ENCODE measurements at regions not wholly inside any gene's neighbourhood (a gene's known extent, or its start where the extent isn't known, plus 50 kb on each side); places are given as distances from the start of the nearest gene placed in this dataset.
A peak's percentile ranks its signal among the peaks of the same experiment; 100 is the strongest.
"Not testable (repeated sequence)": the region's sequence is repeated elsewhere in the genome, so short reads cannot be mapped to it uniquely, and the experiment has no call there.

DNA sequence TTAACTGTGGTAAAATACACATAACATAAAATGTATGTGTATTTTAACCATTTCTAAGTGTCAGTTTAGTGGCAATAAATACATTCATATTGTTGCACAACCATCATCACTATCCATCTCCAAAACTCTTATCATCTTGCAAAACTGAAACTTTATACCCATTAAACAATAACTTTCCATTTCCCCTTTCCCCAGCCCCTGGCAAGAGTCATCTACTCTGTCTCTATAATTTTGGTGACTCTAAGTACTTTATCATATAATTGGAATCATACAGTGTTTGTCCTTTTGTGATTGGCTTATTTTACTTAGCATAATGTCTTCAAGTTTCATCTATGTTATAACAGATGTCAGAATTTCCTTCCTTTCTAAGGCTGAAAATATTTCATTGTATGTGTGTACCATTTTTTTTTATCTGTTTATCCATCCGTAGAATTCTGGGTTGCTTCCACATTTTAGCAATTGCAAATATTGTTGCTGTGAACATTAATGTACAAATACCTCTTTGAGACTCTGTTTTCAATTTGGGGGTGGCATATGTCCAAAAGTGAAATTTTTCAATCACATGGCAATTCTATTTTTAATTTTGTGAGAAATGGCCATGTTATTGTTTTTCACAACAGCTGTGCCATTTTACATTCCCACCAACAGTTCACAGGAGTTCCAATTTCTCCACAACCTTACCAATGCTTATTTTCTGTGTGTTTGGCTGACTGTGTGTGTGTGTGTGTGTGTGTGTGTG, 153.9 kb upstream of the GORAB start:
- H3K36me3 ChIP-seq = no peaks in the 10 kb centered on the region
- H3K9me3 ChIP-seq = no peaks in the 10 kb centered on the region; the same call in 1 of the 2 replicates
- DNase-seq = no peak
- H3K27me3 ChIP-seq = no peaks in the 10 kb centered on the region
- H3K4me3 ChIP-seq = no peak overlapping the region

DNA sequence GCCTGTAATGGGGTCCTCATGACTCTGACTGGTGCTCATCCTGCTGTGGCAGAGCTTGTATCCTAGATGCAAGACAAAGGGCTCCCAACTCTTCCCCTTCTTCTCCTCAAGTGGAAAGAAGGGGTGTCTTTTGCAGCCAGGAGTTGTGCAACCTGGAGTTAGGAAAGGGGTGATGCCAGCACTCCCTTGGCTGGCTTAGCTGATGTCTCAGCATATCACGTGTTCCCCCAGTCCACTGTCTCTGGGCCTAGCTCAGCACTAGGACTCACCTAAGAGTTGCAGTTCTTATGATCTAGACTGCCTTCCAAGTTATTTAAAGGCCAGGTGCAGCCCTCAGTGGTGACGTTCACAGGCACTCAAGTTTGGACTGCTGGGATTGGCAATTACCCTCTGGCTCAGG, 146.2 kb upstream of the GORAB start:
- DNase-seq = no peak
- Histone ChIP-seq H3K4me3 (no peak overlapping the region), H3K9me3 (no peaks in the 10 kb centered on the region; the same call in 1 of the 2 replicates), H3K27me3 (no peaks in the 10 kb centered on the region), H3K36me3 (no peaks in the 10 kb centered on the region)

DNA sequence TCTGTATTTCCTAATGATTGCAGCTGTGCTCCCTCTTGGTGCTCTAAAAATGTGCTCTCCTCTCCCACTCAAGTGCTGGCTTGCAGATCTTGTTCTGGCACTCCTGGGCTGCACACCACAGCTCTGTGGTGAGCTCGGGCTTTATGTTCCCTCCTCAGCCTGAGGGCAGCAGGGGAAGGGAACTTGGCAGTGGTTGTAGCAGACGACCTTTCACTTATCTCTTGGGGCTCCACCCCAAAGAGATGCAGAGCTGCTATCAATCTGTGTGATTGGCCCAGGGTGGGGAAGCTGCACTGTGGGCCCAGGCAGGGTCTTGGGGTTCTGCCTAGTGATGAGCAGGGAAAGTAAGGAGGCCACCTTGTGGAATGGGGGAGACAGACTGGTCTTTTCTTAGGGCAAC, 143.5 kb upstream of the GORAB start:
- Histone ChIP-seq H3K4me3 (no peak overlapping the region), H3K27me3 (no peaks in the 10 kb centered on the region; the same call in 1 of the 2 replicates), H3K36me3 (no peaks in the 10 kb centered on the region), H3K9me3 (no peaks in the 10 kb centered on the region)
- no peak for DNase-seq

DNA sequence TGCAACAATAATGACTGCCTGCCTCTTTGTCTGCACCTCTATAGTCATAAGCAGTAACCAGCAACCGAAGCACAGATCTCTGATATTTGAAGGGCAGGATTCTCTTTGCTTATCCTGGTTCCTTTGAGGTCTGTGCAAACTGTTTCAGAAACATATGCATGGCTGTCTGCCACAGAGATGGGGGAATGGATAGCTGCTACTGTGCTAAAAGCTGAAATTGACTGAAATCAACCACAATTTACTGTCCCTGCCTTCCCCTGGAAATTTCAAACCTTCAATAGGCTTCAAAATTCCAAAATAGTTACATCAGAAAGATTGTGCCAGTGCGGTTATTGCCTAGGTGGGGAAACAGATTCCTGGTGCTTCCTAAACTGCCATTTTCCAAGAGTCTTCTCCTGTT, 136.8 kb upstream of the GORAB start:
- Histone ChIP-seq H3K36me3 (no peaks in the 10 kb centered on the region), H3K27me3 (no peaks in the 10 kb centered on the region; the same call in 1 of the 2 replicates), H3K9me3 (no peaks in the 10 kb centered on the region), H3K4me3 (no peak overlapping the region)
- no peak for DNase-seq

DNA sequence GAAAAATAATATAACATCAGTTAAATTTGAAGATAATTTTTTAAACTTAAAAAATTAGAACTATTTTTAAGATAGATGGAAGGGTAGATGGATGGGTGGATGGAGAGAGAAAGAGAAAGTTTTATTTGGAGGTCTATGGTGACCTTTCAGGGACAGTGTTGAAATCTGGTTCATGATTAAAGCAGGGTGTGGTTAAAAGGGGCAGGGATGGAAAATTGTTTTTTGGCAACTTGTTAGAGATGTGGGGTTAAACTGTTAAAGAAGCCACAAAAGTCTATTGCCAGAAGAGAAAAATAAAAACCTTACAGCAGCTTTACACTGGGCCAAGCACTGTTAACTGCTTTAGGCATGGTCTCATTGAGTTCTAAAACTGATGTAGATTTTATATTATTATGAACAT, 134.9 kb upstream of the GORAB start:
- no peaks in the 10 kb centered on the region for H3K36me3 ChIP-seq
- DNase-seq = no peak
- no peak overlapping the region for H3K4me3 ChIP-seq
- no peaks in the 10 kb centered on the region; the same call in 1 of the 2 replicates for H3K27me3 ChIP-seq
- no peaks in the 10 kb centered on the region for H3K9me3 ChIP-seq

DNA sequence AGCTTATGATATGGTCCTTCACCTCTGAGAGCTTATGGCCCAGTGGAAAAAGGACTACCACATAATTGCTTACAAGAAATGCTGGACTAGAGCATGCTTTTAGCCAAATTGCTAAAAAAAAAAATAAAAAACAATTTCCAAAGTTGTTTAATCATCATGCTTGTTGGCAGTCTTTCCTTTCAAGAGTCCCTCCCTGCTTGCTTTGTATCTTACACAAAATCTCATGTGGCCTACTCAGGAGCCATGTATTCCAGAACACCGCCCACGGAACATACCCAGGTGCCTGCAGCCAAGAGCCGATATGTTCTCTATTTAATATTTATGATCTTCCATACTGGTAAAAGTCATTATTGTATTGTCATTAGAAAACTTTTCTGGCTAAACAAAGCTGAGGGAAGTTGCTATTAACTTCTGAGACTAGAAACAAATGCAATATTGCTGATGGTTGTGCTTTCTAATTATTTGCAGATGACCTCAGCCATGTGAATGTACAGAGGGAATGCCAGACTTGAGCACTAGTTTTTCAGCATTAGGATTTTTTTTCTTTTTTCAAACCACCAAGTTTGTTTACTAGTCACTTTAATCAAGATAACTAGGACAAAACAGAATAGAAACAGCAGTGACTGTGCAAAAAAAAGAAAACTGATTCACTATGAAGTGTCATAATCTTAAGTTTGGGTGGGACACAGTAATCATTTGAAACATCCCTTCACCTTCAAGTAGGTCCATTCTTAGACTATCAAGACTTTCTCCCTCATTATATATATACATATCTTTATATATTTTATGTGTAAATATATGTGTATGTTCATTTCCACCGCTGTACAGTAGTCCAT, 129.3 kb upstream of the GORAB start:
- H3K27me3 ChIP-seq = no peaks in the 10 kb centered on the region
- H3K9me3 ChIP-seq = no peaks in the 10 kb centered on the region
- no peaks in the 10 kb centered on the region for H3K36me3 ChIP-seq
- H3K4me3 ChIP-seq = no peak overlapping the region
- no peak for DNase-seq

DNA sequence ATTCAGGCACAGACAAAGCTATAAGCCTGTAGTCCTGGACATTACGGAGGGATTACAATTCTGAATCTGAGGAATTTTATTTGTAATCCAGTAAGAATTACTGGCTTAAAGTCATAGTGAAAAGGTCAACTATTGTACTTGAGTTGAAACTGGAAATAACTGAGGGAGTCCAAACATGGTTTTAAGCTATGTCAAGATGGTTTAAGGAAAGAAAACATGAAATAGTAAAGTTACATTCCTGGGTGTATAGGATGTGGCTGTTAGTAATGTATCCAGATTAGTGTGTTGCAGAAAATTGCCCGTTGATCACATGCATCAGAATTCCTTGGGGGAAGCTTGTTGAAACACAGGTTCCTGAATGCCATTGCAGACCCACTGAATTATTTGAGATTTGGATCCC, 124.8 kb upstream of the GORAB start:
- H3K9me3 ChIP-seq = no peaks in the 10 kb centered on the region
- H3K36me3 ChIP-seq = no peaks in the 10 kb centered on the region
- H3K27me3 ChIP-seq = no peaks in the 10 kb centered on the region
- no peak overlapping the region for H3K4me3 ChIP-seq
- no peak for DNase-seq

DNA sequence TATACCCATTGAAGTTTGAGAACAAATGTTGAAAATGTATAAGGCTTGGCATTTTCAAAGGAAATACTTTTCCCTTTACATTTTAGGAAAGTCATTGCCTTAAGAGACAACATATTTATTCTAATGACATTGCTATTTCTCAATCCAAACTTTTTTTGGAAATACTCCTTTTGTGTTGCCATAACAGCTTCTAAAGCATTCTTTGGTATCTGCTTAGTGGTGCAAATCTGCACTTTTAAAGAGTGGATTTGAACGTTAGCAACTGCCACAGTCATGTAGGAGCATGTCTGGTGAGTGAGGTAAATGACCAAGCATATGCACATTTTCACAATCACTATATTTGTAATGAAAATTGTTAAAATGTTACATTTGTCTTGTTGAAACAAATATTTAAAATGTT, 124.4 kb upstream of the GORAB start:
- no peak overlapping the region for H3K4me3 ChIP-seq
- H3K36me3 ChIP-seq = no peaks in the 10 kb centered on the region
- no peaks in the 10 kb centered on the region for H3K27me3 ChIP-seq
- DNase-seq = no peak
- no peaks in the 10 kb centered on the region for H3K9me3 ChIP-seq

DNA sequence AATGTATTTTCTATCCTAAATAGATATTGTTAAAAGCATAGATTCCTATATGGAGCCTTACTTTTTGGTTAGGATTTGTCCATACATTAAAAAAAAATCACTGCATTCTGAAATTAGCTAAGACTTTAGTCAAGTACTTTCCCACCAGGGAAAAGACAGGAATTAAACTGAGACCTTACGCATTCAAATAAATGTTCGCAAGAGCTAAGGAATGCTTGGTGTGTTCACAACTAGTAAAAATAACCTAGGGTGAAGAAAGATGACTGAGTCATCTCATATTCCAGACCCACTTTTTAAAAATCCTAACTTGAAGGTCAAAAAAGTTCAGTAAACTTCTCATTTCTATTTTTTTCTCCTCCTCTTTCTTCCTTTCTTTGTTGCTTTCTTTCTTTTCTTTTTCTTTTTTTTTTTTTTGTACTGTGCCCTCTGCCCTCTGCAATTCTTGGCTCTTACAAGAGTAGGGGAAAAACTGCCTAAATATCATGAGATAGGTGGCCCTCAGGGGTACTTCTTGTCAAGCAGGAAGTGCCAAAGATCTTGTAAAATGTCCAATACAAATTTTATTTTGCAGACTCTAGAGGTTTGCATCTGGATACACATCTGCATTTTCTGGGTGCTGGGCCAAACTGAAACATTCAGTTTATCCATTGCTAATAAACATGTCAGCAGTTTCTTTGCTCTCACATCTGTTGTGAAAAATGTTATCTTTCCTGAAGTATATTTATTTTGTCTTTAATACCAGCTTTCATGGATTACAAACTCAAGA, 121.4 kb upstream of the GORAB start:
- Histone ChIP-seq H3K27me3 (no peaks in the 10 kb centered on the region), H3K4me3 (no peak overlapping the region), H3K36me3 (no peaks in the 10 kb centered on the region), H3K9me3 (no peaks in the 10 kb centered on the region)
- DNase-seq = peak; percentile 26

DNA sequence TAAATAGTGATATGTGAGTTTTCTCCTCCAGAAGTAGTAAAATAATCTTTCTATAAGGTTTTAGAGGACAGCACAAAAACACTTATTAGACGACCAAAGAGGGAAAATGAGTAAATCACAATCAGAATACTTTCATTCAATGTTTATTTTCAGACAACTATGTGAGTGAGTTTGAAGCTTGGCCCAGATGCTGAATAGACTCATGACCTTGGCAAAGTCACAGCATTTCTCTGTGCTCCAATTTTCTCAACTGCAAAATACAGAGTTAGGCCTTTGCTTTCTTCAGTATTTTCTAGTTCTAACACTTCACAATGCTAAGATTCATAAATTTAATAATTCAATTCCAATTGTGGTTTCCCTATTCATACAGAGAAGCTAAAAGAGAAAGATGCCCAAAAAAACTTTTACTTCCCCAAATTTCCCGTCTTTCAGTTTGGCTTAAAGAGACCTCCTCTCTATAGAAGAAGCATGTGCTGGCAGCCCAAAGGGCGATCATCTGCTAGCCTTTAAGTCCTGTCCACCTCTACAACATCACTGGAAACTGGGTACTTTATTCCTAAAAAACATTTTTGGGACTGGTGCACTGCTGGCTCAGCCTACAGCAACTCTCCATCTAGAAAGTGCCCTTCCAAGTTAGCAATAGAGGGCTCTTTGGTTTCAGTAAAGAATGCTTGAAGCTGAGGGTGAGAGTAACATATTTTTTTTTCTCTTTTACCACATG, 116.8 kb upstream of the GORAB start:
- H3K4me3 ChIP-seq = no peak overlapping the region
- H3K27me3 ChIP-seq = no peaks in the 10 kb centered on the region
- no peaks in the 10 kb centered on the region for H3K36me3 ChIP-seq
- DNase-seq = peak; percentile 40
- no peaks in the 10 kb centered on the region for H3K9me3 ChIP-seq

DNA sequence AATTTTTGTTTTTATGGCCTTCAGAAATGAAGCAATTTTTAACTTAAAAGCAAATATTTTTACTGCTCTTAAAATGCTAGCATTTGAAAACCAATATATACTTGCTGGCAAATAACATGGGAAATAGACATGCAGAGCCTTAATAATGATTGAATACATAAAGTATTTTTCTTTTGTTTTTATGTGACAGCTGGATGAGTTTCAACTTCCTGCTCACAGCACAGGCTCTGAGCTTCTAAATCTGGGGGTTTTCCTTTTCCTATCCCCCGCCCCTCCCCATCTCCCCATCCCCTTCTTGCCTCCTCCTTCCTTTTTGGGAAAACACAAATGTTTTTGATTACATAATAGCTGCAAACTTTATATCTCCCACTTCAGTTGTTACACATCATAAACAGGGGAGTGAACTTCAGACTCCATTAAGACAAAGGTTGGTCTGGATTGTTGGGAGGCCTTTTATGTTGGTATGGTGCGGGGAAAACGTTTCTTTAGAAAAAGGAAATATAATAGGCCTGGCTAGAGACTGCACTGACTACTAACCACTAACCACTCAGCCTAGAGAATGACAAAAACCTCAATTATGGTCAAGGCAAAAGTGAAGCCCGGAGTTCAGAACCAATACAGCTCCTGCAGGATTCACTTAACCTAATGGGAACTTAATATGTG, 116.1 kb upstream of the GORAB start:
- no peak overlapping the region for H3K4me3 ChIP-seq
- H3K9me3 ChIP-seq = no peaks in the 10 kb centered on the region
- H3K36me3 ChIP-seq = no peaks in the 10 kb centered on the region
- no peak for DNase-seq
- no peaks in the 10 kb centered on the region for H3K27me3 ChIP-seq

DNA sequence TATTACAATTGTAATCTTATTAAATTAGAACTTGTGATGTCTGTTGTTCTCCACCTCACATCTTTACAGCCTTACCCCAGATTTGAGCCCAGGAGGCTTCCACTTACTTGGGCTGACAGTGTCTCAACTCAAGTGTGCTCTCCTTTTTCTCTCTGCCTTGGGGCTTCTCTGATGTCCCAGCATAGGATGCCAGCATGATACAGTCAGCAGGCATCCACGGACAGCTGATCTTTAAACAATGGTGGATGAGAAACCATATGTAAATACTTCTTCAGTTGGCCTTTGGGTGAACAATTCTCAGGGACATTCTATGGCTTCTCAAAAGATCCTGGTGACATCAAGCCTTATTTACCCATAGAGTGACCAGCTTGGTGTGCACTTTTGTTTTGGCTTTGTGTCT, 107.6 kb upstream of the GORAB start:
- no peaks in the 10 kb centered on the region for H3K9me3 ChIP-seq
- H3K27me3 ChIP-seq = no peaks in the 10 kb centered on the region
- H3K4me3 ChIP-seq = no peak overlapping the region
- H3K36me3 ChIP-seq = no peaks in the 10 kb centered on the region
- no peak for DNase-seq

DNA sequence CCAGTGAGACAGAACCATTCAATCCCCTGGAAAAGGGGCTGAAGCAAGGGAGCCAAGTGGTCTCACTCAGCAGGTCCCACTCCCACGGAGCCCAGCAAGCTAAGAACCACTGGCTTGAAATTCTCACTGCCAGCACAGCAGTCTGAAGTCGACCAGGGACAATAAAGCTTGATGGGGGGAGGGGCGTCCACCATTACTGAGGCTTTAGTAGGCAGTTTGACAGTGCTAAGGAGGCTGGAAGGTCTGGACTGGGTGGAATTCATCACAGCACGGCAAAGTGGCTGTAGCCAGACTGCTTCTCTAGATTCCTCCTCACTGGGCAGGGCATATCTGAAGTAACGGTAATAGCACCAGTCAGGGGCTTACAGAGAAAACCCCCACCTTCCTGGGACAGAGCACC, 105.4 kb upstream of the GORAB start:
- DNase-seq = no peak
- Histone ChIP-seq H3K27me3 (no peaks in the 10 kb centered on the region), H3K4me3 (no peak overlapping the region), H3K9me3 (no peaks in the 10 kb centered on the region), H3K36me3 (no peaks in the 10 kb centered on the region)

DNA sequence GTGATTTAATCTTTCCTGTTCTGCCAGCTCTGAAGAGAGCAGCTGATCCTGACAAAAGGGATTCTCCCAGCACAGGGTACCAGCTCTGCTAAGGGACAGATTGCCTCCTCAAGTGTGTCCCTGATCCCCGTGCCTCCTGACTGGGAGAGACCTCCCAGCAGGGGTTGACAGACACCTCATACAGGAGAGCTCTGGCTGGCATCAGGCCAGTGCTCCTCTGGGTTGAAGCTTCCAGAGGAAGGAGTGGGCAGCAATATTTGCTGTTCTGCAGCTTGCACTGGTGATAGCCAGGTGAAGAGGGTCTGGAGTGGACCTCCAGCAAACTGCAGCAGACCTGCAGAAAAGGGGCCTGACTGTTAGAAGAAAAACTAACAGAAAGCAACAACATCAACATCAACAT, 105.0 kb upstream of the GORAB start:
- not testable (repeated sequence) for H3K36me3 ChIP-seq, H3K27me3 ChIP-seq, H3K4me3 ChIP-seq, DNase-seq, H3K9me3 ChIP-seq

DNA sequence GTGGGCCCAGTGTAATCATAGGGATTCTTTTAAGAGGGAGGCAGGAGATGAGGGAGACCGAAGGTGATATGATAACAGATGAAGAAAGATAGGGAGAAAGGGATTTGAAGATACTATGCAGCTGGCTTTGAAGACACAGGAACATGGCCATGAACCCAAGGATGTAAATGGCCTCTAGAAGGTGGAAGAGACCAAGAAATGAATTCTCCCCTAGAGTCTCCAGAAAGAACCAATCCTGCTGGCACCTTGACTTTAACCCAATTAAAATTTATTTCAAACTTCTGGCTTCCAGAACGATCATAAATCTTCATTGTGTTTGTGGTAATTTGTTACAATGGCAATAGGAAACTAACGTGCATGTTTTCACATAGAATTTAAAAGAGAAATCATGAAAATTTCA, 95.0 kb upstream of the GORAB start:
- Histone ChIP-seq H3K27me3 (no peaks in the 10 kb centered on the region), H3K9me3 (no peaks in the 10 kb centered on the region), H3K36me3 (no peaks in the 10 kb centered on the region), H3K4me3 (no peak overlapping the region)
- no peak for DNase-seq

DNA sequence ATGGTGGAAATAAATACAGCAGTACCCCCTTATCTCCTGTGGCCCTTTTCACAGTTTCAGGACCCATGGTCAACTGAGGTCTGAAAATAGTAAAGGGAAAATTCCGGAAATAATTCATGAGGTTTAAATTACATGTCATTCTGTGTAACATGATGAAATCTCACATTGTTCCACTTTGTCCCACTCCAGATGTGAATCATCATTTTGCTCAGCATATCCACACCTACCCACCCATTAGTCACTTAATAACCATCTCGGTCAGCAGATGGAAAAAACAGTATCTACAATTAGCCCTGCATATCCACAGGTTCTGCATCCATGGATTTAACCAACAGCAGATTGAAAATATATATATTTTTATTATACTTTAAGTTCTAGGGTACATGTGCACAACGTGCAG, 86.9 kb upstream of the GORAB start:
- Histone ChIP-seq H3K27me3 (no peaks in the 10 kb centered on the region), H3K9me3 (no peaks in the 10 kb centered on the region), H3K36me3 (no peaks in the 10 kb centered on the region), H3K4me3 (no peak overlapping the region)
- no peak for DNase-seq

Data from MG63 (cell line).